ENCODE measurements at regions not wholly inside any gene's neighbourhood (a gene's known extent, or its start where the extent isn't known, plus 50 kb on each side); places are given as distances from the start of the nearest gene placed in this dataset.
A peak's percentile ranks its signal among the peaks of the same experiment; 100 is the strongest.

DNA sequence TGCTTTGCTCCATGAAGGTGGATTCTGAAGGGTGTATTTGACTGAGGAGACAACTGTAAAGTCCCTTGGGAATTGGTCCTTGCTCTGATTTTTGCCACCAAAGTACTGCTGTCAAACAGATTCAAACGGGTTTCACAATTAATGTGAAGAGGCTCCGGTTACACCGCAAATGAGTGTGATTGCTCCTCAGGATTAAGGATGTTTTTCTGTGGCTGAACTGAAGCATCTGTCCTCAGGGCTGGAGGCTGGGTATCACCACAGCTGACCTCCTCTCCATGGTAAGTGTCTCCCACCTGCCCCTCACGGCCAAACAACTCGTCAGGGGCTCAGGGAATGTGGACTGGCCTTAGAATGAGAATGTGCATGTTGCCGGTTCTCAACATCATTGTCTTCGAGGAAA lies 130.4 kb upstream of the NDUFV2 start:
- no peaks in the 10 kb centered on the region for H4K20me1 ChIP-seq (replicated peaks in 1 of 2; ENCODE audit: control insufficient read depth in 1 of 2, insufficient read depth in 2 of 2, low read length in 2 of 2)
- H3K79me1 ChIP-seq (ENCODE audit: low read depth, low read length), result no peaks in the 10 kb centered on the region
- no peaks in the 10 kb centered on the region; a peak in 1 of 7 replicates for H3K27me3 ChIP-seq (replicated peaks in 1 of 4; ENCODE audit: control insufficient read depth in 3 of 4, extremely low read depth in 1 of 4, insufficient read depth in 3 of 4, low read length in 3 of 4)
- no peaks in the 10 kb centered on the region for H3K9me3 ChIP-seq (ENCODE audit: insufficient read depth in 2 of 2, low read depth in 1 of 2, low read length in 1 of 2)
- no peaks in the 10 kb centered on the region for H3K36me3 ChIP-seq (ENCODE audit: control insufficient read depth in 2 of 4, insufficient read depth in 4 of 4, low read length in 3 of 4)
- H3K23ac ChIP-seq (ENCODE audit: insufficient read length), result no peak overlapping the region
- ChIA-PET POLR2A (ENCODE audit: partially characterized antibody) (no interaction called here), CTCF (ENCODE audit: partially characterized antibody) (interaction anchor here (0.9 kb wide), 1 partner anchor 11 kb away, joined by 5 read pairs; no protein-coding TSS in a partner anchor)
- no peak overlapping the region for H3K9ac ChIP-seq (replicated peaks in 1 of 4; ENCODE audit: extremely low read depth in 1 of 4, low read depth in 3 of 4, low read length in 3 of 4)
- no peak overlapping the region for H2BK5ac ChIP-seq (ENCODE audit: low read depth, low read length)
- 0 out of 2 replicates have a peak overlapping the region, but pooled peaks have one; percentile 72 for H2BK20ac ChIP-seq (ENCODE audit: low read length)
- H3K79me2 ChIP-seq (ENCODE audit: control insufficient read depth in 1 of 2, insufficient read depth in 2 of 2, low read length in 2 of 2), result no peaks in the 10 kb centered on the region
- no peak overlapping the region for H2BK120ac ChIP-seq (replicated peaks; ENCODE audit: low read depth, low read length)
- peaks cover under 1% of the 10 kb centered on the region; the same call in 1 of the 2 replicates for H3K23me2 ChIP-seq (ENCODE audit: low read depth, low read length)
- FAIRE-seq (no peak), DNase-seq (ENCODE audit: low read depth in 1 of 2, low spot score in 2 of 2) (no peak)
- 0 out of 2 replicates have a peak overlapping the region, but pooled peaks have one; percentile 75 for H2BK12ac ChIP-seq (ENCODE audit: low read depth, low read length)
- no peak overlapping the region for H4K5ac ChIP-seq (ENCODE audit: insufficient read length, low read depth, low read length)
- no peak overlapping the region for H2AK5ac ChIP-seq (ENCODE audit: low read depth, low read length)
- H3K4ac ChIP-seq (replicated peaks; ENCODE audit: insufficient read length, low read depth, low read length), result no peak overlapping the region
- no peak overlapping the region; the same call in 1 of the 2 replicates for H3K18ac ChIP-seq (ENCODE audit: extremely low read depth, low read length)
- 90% methylated on average over 7 of the region's 7 CpGs; no CpG with 5 or more reads in 1 of the 2 experiments for WGBS, 2 experiments (ENCODE audit: extremely low coverage in 1 of 2, insufficient coverage in 1 of 2, insufficient read length in 1 of 2, insufficient replicate concordance in 2 of 2, low coverage in 1 of 2, low lambda C conversion rate in 2 of 2, missing lambda C conversion rate in 1 of 2)
- peak overlapping the region; percentile 44 for H4K91ac ChIP-seq (replicated peaks; ENCODE audit: insufficient read length, low read length)
- no peak for TF ChIP-seq CBX5 (IDR thresholded peaks at IDR 0.05; ENCODE audit: low read depth, low read length)
- no peak for TF ChIP-seq HDAC6 (IDR thresholded peaks at IDR 0.05; ENCODE audit: low read depth, low read length)
- no peak for TF ChIP-seq HDAC2 (IDR thresholded peaks at IDR 0.05; ENCODE audit: borderline replicate concordance in 1 of 2, low read depth in 2 of 2, low read length in 2 of 2)
- no peak for TF ChIP-seq SP2 (IDR thresholded peaks at IDR 0.05; ENCODE audit: low read length)
- no peak for TF ChIP-seq SRF (IDR thresholded peaks at IDR 0.05; ENCODE audit: low read depth, low read length)
- no peak for TF ChIP-seq EP300 (IDR thresholded peaks at IDR 0.05; ENCODE audit: borderline replicate concordance in 1 of 2, low read depth in 2 of 2, low read length in 2 of 2)
- no peak for TF ChIP-seq BRCA1 (IDR thresholded peaks at IDR 0.05; ENCODE audit: low read depth, low read length)
- TF ChIP-seq CHD1 (IDR thresholded peaks at IDR 0.05; ENCODE audit: low read depth, low read length), result no peak
- TF ChIP-seq MAFK (IDR thresholded peaks at IDR 0.05; ENCODE audit: low read depth, low read length), result no peak
- no peak for TF ChIP-seq SP4 (IDR thresholded peaks at IDR 0.05; ENCODE audit: low read length)
- TF ChIP-seq CEBPB (IDR thresholded peaks at IDR 0.05; ENCODE audit: low read depth, low read length), result no peak
- TF ChIP-seq E2F6 (IDR thresholded peaks at IDR 0.05), result no peak
- TF ChIP-seq NRF1 (IDR thresholded peaks at IDR 0.05; ENCODE audit: low read depth, low read length), result no peak
- no peak for TF ChIP-seq TAF7 (optimal IDR thresholded peaks at IDR 0.05; ENCODE audit: borderline replicate concordance, low read depth, low read length)
- no peak overlapping the region for H3K14ac ChIP-seq (ENCODE audit: insufficient read length)
- H3K4me1 ChIP-seq (replicated peaks in 1 of 4; ENCODE audit: control insufficient read depth in 3 of 4, insufficient read depth in 4 of 4, low read length in 3 of 4), result peaks cover 0 to 9% (median 5%) of the 10 kb centered on the region in 4 experiments; a peak in 5 of 7 replicates
- no peak overlapping the region for H3K56ac ChIP-seq (replicated peaks; ENCODE audit: insufficient read length, low read depth, low read length)
- 0 out of 2 replicates have a peak overlapping the region, but pooled peaks have one; percentile 40 for H2BK15ac ChIP-seq (ENCODE audit: low read length)
- no peak overlapping the region for H3K4me2 ChIP-seq (ENCODE audit: insufficient read depth in 1 of 2, low read depth in 2 of 2, low read length in 2 of 2)
- peak overlapping the region; percentile 22; the same call in 1 of the 2 replicates for H2AFZ ChIP-seq (ENCODE audit: low read length)
- no peak overlapping the region; the same call in 1 of the 2 replicates for H4K8ac ChIP-seq (ENCODE audit: extremely low read depth, insufficient read depth, low read length)
- H3K27ac ChIP-seq (ENCODE audit: low read depth, low read length), result no peak overlapping the region
- H3K4me3 ChIP-seq (ENCODE audit: extremely low read depth in 1 of 4, insufficient read depth in 2 of 4, low read depth in 3 of 4, low read length in 4 of 4), result no peak overlapping the region

Data from H1 (cell line).